Stimulated activated CD8-positive, alpha-beta memory T cell treated with anti-CD3 and anti-CD28 coated beads, Interleukin-15, amount 100 ng/mL, for 48 hours (primary cell): ENCODE measurements at regions not wholly inside any gene's neighbourhood (a gene's known extent, or its start where the extent isn't known, plus 50 kb on each side); places are given as distances from the start of the nearest gene placed in this dataset.

Experiments used
- DNase-seq, 2 donors: peaks; one replicate each; pipeline ENCODE4 v3.0.0-alpha.2; 2020; ENCODE audit warnings: low read depth in 2 of 2

DNA sequence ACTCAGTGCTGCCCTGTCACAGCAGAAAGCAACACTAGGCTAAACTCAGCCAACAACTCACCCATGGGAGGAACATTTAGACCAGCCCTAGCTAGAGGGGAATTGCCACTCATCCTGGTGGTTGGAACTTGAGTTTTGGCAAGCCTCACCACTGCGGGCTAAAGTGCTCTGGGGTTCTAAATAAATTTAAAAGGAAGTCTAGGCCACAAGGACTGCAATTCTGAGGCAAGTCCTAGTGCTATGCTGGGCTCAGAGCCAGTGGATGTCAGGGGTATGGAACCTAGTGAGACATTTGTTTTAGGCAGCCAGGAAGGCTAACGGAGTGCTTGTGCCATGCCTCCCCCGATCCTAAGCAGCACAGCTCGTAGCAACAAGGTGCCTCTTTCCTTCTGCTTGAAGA is 78.0 kb downstream of the RGS13 start:
- DNase-seq, result no peak

DNA sequence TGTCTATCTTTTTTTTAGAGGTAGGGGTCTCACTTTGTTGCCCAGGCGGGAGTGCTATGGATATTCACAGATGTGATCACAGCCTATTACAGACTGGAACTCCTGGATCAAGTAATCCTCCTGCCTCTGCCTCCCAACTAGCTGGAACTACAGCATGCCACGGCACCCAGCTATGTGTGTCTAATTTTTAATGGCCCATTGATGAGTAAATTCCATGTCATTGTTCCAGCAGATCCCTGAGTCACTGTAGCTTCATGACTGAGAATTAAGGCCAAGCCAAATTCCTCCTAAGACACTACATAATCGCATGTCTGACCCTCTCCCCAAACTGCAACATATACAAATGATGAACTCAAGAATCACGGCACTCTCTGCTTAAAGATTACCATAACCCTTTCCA is 84.2 kb upstream of the RGS2 start:
- DNase-seq, result no peak

DNA sequence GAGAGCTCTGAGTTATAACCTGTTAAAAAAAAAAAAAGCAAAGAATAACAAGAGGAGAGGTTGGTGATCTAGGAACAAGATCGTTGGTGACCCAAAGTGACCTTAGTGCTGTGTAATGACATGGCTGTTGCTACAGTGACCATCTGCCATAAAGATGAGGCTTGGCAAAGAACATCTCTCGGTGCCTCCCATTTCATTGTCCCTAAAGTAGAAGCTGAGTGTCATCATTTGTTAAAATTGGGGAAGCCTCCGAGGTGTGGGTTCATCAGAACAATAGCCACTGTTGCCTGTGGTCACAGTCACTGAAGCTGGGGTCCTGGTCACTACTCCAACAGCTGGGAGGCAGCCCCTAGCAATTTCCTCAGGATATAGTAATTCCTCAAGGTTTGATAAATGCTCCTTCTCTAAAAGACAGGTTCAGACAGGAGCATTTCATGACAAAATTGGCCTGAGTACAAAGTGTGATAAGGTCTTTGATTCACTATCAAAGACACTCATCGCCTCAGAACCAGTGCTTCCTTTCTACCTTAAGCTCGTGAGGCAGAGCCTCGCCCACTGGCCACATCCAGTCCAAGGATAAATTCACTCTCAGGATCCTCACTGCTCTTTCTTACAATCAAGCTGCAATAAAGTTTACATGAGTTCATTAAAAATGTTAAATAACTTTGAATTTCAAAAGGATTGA is 81.9 kb upstream of the RGS2 start:
- no peak for DNase-seq

DNA sequence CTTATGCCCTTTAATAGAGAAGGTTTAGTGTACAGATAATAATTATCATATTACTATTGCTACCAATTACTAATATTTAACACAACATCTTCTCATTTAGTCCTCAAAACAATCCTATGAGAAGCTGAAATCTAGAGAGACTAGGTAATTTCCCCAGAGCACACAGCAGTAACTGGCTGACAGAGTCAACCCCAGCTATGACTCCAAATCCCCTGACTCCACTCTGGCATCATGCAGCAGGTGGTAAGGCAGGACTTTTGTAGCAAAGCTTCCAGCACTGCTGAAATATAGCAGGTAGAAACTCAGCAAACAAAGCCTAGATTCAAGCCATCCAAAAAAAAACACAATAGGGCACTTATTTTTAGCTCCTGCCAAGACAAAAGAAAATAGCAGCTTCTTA is 79.3 kb upstream of the RGS2 start:
- no peak for DNase-seq

DNA sequence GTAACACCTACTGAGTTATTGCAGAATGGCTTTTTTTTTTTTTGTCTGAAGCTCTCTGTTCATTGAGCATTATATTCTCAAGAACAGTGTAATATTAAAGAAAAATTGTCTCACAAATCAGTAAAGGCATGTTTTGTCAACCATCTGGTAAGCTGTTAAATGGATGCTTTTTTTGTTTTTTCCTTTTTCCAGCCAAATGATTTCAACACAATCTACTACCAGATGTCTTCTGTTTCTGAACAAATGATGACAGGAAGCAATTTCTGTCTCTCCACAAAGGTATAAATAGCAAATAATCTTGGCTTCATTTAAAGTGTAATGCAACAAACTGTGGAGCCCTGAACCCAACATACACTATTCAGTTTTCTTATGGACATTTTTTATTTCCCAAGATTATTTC is 78.6 kb upstream of the RGS2 start:
- no peak for DNase-seq

DNA sequence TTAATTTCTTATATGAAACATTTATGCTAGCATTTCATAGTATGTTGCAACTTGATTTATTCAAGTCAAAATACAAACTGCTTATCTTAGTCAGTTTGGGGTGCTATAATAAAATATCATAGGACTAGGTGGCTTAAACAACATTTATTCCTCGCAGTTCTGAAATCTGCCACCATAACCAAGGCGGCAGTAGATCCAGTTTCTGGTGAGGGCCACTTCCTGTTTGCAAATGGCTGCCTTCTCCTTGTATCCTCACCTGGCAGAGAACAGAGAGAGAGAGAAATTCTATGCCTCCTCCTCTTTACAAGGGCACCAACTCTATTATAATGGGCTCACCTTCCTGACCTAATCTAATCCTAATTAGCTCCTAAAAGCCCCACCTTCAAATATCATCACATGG is 76.1 kb upstream of the RGS2 start:
- peak in 1 of 2 donors; percentile 1 for DNase-seq

DNA sequence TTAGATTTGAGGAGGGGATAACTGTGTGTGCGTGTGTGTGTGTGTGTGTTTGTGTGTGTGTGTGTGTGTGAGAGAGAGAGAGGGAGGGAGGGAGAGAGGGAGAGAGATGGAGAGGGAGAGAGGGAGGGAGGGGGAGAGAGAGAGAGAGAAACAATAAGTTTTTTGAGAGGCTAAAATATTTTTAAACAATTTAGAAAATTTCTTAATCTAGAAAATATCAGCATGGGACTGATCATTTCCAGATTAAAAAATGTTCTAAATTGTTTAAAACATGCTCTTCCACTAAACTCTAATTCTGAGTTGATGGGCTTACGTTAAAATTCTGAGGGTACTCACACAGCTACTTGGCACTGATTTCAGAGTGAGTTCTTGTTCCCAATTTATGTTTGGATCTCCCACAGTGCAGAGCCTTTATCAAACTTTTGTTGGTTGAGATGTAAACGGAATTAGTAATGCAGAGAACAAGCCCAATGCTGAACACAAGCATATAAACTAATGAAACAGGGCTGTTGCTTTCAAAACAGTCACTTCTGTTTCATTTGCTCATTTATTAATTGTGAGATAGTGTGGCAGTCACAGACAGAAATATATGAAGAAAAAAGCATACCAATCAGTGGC is 73.4 kb upstream of the RGS2 start:
- no peak for DNase-seq

DNA sequence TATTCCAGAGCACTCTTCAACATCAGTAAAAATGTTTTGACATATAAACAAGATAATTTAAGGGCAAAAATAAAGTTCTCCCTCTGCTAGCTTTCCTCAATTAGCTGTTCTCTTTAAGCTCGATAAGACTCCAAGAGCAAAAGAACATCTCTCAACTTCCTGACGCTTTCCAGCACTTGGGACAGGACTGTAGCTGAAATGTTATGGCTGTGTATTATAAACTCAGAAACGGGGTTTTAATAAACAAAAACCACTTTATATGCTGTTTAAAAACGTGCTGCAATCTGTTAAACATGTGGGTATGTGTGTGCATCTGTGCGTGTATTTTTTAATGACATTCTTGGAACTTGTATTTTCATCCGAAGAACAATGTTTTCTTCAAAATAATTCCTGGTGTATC is 71.5 kb upstream of the RGS2 start:
- DNase-seq, result no peak

DNA sequence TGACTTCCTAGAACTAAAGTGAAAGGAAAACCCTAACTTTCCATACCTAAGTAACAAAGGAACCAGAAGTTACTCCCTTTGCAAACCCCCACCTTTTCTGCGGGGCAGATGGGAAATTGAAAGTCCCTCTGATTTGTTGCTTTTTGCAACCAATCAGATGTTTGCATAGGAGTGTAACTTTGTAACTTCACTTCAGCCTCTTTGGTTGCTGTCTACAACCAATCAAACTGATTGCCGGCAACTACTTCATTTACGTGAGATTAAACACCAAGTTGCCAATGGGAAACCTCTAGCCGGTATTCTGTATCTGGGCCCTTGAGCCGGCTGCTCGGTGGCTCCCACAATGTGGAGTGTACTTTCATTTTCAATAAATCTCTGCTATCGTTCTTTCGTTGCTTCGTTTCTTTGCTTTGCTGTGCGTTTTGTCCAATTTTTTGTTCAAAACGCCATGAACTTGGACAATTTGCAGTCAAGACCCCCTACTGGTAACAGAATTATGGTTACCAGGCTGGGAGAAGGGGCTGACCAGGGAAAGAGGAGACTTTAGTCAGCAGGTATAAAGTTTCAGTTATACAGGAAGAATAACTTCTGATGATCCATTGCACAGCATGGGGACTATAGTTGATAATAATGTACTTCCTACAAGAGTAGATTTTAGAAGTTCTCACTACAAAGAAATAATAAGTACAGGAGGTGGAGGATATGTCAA is 69.2 kb upstream of the RGS2 start:
- no peak for DNase-seq

DNA sequence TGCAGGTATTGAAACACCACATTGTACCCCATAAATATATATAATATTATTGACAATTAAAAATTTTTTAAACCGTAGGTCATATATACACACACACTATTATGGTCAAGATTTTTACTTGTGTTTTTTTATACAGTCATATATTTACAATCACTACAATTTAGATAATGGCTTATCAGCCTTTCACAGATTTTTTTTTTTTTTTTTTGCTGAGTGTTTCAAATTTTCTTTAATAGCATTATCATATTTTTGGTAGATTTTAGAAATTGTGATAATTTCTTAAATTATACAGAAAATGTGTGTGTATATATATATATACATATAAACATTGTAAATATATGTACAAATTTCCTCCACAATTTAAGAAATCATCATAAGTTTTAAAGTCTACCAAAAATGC is 68.6 kb upstream of the RGS2 start:
- DNase-seq, result no peak

DNA sequence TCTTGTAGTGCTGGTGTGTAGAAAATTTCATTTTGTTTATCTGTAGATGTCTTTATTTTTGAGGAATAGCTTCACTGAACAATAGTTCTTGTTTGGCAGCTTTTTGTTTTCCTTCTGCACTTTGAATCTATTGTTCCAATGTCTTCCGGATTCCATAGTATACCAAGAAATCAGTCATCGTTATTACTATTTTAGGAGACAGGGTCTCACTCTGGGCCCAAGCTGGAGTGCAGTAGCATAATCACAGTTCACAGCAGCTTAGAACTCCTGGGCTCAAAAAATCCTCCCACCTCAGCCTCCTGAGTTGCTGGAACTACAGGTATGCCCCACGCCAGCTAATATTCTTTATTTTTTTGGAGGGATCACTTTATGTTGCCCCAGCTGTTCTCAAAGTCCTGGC is 67.7 kb upstream of the RGS2 start:
- DNase-seq, result no peak

DNA sequence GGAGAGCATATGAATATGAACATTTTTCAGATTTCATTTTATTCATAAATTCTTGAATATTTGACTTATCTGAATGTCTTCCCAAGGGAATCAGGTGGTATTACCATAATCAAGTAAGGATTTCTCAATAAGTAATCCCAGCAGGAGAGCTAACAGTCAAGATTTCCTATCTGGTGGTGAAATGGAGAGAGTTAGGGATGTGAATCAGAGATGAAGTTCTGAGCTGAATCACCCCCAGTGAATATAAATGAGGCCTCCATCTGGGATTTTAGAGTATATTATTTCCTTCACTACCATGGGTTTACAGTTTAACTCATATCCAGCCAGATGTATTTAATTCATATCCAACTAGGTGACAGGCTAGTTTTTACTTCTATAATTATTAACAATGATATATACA is 61.5 kb upstream of the RGS2 start:
- DNase-seq, result no peak

DNA sequence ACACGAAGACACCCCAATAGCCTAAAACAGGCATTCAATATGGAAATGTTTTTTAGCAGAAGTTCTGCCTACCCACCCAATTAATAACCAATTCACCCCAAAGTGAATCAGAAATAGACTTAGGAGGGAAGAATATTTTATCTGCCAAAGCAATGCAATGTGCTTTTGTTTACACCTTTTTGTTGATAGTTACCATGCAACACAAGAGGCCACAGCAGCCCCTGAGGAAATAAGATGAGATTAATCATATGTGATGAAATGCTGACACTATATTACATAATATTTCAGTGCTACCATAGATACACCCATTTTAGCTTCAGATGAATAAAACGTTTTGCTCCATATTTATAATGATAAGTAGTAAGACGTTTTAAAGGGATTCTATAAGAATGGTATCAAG is 60.9 kb upstream of the RGS2 start:
- no peak for DNase-seq

DNA sequence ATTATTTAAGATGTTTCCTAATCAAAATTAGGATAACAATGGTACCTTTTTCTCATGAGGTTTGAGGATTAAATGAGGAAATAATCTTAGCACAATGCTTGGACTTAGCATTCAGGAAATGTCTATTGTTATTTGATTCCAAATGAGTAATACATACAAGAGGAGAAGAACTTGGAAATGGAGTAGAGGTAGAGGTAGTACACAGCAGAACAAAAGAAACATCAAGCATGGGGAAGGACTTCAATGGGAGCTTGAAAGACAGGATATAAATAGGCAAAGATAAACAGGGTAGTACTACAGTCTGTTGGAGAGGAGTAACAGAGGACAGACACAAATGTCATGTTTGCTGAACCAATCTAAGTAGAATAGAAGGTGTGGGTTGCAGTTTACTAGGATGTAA is 59.5 kb upstream of the RGS2 start:
- DNase-seq, result no peak

DNA sequence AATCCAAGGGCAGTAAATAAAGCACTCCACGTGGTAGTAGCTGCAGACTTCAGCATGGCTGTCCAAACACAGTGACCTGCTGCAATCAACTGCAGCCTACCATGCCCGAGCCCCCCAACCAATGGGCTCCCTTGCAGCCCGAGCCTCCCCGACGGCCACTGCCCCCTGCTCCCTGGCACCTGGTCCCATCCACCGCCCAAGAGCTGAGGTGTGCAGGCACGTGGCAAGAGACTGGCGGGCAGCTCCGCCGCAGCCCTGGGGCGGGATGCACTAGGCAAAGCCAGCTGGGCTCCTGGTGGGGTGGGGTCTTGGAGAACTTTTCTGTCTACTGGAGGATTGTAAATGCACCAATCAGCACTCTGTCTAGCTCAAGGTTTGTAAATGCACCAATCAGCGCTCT is 57.6 kb upstream of the RGS2 start:
- DNase-seq, result no peak

DNA sequence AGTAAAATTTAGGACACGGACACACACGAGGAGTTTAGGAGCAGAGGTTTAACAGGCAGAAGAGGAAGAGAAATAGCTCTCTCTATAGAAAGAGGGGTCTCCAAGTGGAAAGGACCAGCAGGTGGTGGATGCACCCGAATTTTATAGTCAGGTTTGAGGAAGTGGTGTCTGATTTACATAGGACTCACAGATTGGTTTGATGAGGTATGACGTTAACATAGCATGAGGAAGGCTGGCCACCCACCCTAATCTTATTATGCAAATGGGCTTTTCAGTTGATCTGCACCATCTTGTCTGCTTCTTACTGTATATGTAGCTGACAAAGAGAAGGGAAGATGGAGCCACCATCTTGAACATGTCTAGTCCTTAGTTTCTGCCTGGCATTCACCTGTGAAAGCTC is 52.5 kb upstream of the RGS2 start:
- no peak for DNase-seq

DNA sequence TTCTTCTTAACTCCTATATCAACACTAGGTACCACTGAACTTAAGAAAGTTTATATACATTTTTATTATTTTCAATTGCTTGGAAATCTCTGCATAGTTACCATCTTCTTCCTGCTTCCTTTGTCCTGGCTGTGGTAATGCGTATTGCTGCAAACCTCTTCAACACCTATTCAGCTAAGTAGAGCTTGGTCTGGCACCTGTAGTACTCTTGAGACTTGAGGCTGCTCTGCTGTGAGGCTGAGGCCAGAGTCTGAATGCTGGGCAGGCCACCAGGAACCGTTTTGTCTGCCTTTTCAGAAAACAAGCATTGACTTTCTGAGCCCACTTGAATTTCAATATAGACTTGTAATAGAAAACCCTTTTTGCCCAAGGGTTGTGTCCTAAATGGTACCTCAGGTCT is 52.0 kb upstream of the RGS2 start:
- no peak for DNase-seq

DNA sequence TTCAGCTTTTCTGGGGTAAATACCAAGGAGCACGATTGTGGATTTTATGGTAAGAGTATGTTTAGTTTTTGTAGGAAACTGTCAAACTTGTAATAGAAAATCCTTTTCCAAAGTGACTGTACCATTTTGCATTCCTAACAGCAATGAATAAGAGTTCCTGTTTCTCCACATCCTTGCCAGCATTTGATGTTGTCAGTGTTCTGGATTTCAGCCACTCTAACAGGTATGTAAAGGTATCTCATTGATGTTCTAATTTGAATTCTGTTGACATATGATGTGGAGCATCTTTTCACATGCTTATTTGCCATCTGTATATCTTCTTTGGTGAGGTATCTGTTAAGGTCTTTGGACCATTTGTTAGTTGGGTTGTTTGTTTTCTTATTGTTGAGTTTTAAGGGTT is 50.3 kb upstream of the RGS2 start:
- no peak for DNase-seq
